ENCODE measurements at regions not wholly inside any gene's neighbourhood (a gene's known extent, or its start where the extent isn't known, plus 50 kb on each side); places are given as distances from the start of the nearest gene placed in this dataset.
"Not testable (repeated sequence)": the region's sequence is repeated elsewhere in the genome, so short reads cannot be mapped to it uniquely, and the experiment has no call there.

GRCh38 chr2:66317268-66317890, 117.5 kb upstream of the MEIS1 start:
- DNase-seq (ENCODE audit: low spot score): no peak

GRCh38 chr2:66306483-66306882, 128.4 kb upstream of the MEIS1 start:
- no peak for DNase-seq (ENCODE audit: low spot score)

DNA sequence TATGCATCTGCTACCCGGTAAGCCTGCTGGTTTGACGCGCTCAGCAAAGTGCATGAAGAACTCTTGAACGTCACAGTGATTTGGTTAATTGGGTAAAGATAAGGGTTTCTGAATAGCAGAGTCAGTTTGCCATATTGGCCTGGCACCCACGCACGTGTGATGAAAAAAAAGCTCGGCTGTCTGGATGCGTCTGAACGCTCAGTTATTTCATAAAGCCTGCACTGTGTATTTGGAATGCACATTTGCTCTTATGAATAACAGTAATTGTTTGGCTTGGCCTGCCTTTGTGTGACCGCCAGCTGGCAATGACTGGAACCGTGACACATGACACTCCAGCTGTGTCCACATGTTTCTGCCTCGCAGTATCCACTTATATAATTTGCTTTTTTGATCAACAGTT, 129.2 kb upstream of the MEIS1 start:
- DNase-seq (ENCODE audit: low spot score): no peak

DNA sequence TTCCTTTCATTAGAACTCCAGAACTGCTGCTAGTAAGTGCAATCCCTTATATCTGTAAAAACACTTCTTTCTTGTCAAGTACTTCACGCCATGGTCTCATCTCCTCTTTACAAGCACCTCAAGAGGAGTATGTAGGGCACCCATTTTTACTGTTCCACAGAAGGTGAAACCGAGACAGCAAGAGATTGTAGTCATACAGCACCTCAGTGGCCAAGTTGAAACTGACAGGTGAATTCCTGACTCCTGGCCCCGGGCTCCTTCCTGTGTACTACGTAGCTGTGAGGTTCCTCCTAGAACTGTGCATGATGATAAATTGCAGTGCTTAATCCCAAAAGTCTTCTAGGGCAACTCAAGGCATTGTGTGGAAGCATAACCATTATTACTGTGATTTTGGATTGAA, 131.5 kb upstream of the MEIS1 start:
- no peak for DNase-seq (ENCODE audit: low spot score)

GRCh38 chr2:66301767-66302140, 133.2 kb upstream of the MEIS1 start:
- no peak for DNase-seq (ENCODE audit: low spot score)

- no peak for DNase-seq (ENCODE audit: low spot score)
Measured at GRCh38 chr2:66301022-66301766, 133.7 kb upstream of the MEIS1 start.

- no peak for DNase-seq (ENCODE audit: low spot score)
Measured at GRCh38 chr2:66283787-66284186, 151.1 kb upstream of the MEIS1 start.

DNA sequence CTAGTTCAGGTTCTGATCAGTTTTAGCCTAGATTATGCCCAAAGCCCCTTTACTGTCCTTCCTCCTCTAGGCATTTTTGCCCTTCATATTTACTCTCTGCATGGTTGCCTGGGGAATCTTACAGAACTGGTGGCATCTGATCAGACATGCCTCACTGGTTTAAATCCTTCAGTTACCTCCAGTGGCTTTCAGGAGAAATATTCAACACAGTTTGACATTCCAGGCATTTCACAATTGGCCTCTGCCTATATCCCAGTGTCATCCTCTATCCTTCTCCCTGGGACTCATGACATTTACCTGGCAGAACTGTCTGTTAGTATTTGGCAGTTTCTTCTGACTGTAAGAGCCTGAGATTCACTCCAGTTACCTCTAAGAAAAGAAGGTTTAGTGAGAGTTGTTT, 152.9 kb upstream of the MEIS1 start:
- DNase-seq (ENCODE audit: low spot score): no peak

- no peak for DNase-seq (ENCODE audit: low spot score)
Measured at GRCh38 chr2:66279024-66279423, 155.9 kb upstream of the MEIS1 start.

GRCh38 chr2:66275984-66276383, 158.9 kb upstream of the MEIS1 start:
- DNase-seq (ENCODE audit: low spot score): no peak

GRCh38 chr2:66273933-66274490, 160.9 kb upstream of the MEIS1 start:
- no peak for DNase-seq (ENCODE audit: low spot score)

DNA sequence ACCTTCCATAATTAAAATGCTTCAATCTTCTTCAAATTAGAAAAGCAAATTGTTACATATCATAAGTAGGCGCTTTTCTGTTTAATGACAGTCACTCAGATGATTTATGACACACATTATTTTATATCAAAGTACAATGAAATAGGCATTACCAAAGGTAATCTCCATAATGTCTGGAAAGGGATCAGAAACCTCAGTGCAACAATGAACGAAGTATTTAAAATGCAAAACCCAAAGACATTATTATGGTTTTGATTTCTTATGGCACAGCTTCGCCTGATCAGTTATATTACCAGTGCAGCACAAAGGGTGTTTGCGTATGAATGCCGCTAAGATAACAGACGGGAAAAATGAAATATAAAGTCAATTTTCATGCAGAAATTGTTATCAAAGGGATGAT, 162.2 kb upstream of the MEIS1 start:
- no peak for DNase-seq (ENCODE audit: low spot score)

DNA sequence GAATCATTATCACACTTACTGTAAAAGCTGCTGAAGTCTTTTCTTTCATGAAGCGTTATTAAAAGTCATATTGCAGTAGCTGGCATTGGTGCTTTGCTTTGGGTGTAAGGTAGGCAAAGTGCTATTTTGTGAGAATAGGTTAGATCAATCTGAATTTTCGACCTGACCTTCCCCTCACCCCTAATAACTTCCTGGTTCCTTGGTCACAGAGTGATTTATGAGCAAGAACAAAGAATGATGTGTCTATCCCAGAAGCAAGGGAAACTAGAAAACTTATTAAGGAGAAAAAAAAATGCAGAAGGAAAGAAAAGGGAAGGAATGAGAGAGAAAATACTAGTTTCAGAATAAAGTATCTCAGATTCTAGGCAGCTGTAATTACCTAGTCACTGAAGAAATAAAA, 163.1 kb upstream of the MEIS1 start:
- no peak for DNase-seq (ENCODE audit: low spot score)

GRCh38 chr2:66270247-66270646, 164.7 kb upstream of the MEIS1 start:
- DNase-seq (ENCODE audit: low spot score): no peak

- no peak for DNase-seq (ENCODE audit: low spot score)
Measured at GRCh38 chr2:66269166-66269565, 165.8 kb upstream of the MEIS1 start.

GRCh38 chr2:66268756-66269155, 166.2 kb upstream of the MEIS1 start:
- no peak for DNase-seq (ENCODE audit: low spot score)

DNA sequence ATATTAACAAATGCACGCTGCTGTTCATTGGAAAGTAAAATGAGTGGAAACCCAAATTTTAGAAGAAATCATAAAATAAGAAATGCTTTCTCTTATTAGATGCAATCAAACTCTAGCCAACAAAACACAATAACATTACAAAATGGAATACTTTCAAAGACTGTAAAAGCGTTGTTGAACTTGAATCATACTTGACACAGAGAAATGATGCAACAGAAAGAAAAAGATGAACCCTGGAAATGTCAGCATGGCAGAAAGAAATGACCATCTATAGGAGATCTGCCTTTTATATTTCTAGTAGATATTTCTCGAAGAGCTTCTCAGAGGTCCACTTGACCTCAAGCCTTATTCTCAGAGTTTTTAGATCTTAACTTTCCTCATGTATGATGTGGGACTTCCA, 170.6 kb upstream of the MEIS1 start:
- no peak for DNase-seq (ENCODE audit: low spot score)

DNA sequence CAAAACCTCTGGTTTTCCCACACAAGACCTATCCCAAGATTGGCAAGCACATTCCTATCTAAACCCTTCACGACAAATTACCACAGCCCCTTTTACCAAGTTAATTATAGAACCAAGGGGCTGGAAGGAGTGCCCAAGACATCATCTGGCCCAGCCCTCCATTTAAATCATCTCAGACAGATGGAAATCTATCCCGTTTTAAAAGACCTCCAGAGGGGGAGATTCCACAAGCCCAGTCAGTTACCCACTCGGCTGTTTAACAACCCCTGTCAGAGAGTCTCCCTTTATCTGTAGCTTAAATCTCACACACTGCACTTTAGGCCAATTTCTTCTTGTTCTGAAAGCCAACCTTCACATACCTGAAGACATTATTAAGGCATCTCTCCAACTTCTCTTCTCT, 179.1 kb upstream of the MEIS1 start:
- DNase-seq (ENCODE audit: low spot score): no peak

GRCh38 chr2:66255136-66255535, 179.8 kb upstream of the MEIS1 start:
- no peak for DNase-seq (ENCODE audit: low spot score)

DNA sequence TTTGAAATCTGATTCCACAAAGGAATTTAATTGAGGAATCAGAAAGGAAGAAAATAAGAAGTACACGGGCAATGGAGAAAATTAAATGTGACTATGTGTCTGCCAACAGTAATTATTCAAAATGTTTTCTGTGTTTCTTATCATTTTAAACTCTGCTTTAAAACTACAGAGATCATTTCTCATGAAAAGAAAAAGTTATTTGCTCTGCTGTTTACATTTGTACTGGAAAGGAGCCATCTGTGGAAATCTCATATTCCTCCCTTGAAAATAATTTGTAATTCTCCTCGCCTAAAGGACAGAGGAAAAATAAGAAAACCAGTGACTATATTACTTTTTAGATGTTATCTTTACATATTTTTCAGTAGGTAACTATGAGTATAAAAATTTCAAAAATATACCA, 181.9 kb upstream of the MEIS1 start:
- DNase-seq (ENCODE audit: low spot score): no peak

- no peak for DNase-seq (ENCODE audit: low spot score)
Measured at GRCh38 chr2:66252109-66252508, 182.8 kb upstream of the MEIS1 start.

DNA sequence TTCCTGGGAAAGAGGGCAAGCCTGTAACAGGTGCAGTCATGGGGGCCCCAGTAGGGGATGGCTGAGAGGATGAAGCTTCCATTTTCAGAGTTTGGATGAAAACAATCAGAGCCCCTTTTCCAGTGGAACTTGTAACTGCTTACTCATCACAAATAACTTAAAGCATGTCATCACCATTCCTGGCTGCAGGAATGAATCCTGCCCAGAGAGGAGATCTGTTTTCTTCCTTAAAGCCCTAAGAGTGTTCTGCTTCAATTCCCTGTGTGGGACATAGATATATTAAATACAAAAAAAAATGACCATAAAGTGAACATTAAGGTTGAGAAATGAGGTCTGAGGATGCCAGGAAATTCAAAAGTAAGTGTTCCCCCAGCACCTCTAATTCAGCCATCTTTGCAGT, 183.4 kb upstream of the MEIS1 start:
- DNase-seq (ENCODE audit: low spot score): no peak

GRCh38 chr2:66249089-66249488, 185.8 kb upstream of the MEIS1 start:
- not testable (repeated sequence) for DNase-seq (ENCODE audit: low spot score)

- not testable (repeated sequence) for DNase-seq (ENCODE audit: low spot score)
Measured at GRCh38 chr2:66243809-66244208, 191.1 kb upstream of the MEIS1 start.

Measured in HuH-7.5 (cell line).